ENCODE measurements at regions not wholly inside any gene's neighbourhood (a gene's known extent, or its start where the extent isn't known, plus 50 kb on each side); places are given as distances from the start of the nearest gene placed in this dataset.
"Not testable (repeated sequence)": the region's sequence is repeated elsewhere in the genome, so short reads cannot be mapped to it uniquely, and the experiment has no call there.

DNA sequence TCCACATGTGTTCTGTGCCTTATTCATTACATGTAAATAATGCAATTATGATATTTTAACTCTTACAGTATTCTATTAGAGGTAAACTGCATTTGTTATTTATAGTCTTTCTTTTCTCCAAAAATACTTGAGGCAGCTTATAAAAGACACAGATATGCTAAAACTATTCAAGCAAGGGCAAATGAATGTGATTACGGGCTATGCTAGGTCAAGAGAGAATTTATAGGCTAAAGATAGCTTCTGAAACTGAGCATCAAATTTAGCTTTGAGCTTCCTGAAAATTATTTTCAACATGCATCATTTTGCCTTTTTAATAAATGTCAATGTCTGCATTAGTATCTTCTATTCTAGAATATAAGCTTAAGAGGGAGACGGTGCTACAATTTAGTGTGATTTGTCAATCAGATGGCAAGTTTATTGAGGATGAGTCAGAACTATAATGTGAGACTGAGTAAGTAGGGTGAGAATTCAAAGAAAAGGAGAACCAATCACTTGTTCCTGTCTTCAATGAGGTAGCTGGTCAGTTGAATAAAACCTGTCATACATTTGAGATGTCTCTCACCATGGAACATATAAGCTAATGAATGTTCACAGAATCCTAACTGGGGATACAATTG, 669.4 kb upstream of the CITED2 start:
- DNase-seq: no peak

DNA sequence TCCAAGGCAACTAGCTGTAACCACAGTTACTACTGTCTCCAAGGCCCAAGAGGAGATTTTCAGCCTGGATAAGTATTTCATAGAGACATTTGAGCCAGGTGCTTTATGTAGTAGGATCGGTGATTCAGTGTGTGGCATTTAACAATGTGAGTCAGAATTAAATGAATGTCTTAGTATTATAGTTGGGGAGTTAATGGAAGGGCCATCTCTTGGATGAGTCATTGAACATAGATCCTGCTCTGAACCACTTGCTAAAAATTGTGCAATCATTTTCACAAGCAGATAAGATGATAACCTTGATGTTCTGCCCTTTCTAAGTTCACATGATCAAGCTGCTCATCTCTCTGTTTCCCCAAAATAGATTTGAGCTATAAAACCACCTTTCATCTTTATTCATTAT, 668.9 kb upstream of the CITED2 start:
- DNase-seq: no peak

DNA sequence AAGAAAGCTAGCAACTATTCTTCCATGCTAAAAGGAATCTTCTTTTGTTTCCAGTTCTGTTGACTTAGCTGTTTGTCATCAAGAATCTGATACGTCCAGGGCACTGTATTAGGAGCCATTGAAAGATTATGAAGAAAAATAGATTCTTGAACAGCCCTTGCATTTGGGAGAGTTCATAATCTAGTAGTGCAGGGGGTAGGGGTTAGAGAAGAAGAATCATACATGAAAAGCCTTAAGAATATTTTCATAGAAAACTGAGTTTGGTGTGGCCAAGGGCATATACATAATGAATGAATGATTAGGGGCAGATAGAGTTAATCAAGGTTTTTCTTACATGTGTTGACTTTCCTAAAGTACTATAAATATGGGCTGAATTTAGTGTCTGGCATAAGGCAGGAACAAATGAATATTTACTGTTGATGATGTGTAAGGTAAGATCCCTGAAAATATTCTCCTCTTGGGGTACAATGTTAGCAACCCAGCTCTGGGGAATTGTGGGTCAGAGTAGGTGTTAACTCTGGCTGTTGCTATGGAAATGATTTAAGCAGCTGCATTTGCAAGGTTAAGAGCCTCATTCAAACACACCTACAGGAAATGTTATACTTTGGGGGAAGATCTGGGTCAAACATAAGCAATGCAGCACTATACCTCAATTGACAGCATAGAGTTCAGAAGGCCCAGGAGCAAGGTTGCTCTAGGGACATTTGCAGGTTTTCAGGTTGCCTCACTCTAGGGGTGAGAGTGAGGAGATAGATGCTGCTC, 667.3 kb upstream of the CITED2 start:
- no peak for DNase-seq

DNA sequence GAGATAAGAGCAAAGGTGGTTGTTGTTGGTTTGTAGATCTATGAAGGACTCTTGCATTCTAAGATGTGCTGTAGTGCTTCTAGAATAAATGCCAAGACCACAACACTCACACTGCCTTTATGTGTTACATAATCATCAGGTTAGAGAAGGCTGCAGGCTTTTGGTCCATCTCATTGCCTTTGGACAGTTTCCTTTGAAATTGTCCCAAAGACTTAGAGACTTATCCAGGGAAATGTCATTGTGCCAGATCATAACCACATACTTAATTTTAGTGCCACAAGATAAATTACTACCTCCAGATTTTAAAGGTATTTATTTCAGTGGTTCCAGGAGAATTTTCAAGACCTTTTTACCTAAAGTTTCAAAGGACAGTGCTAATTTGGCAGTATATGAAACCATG, 666.6 kb upstream of the CITED2 start:
- no peak for DNase-seq

DNA sequence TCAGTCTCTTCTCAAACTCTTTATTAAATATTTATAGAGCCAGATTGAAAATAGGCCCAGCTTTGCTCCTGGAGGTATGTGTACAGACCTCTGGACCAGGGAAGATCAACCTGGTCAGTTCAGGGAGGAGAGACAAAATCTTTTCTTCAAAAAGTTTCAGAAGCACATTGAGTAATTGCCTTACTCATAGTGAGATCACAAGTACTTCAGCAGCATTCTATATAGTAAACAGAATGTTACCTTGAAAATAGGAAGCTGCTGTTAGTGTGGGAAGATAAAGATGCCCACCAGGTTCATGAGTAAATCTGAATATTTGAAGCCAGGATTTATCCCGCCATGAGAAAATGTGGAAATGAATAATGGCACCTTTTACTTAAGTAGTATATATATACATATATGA, 665.9 kb upstream of the CITED2 start:
- no peak for DNase-seq

DNA sequence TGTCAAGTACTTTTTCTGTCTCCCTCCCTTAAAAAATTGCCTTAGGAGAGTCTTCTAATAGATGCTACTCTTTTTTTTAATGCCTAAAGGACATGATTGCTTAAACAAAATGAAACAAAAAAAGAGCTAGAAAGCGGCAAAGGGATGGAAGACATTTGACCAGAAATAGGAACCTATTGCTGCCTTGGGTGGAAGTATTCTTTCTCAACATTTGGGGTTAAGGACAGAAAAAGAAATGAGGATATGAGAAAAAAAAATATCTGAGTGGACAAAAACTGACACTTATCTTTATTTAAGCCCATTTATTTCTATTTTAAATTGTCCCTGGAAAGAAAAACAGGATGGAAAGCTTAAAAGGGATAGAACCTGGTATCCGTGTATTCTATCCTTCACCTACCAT, 664.9 kb upstream of the CITED2 start:
- DNase-seq: no peak

DNA sequence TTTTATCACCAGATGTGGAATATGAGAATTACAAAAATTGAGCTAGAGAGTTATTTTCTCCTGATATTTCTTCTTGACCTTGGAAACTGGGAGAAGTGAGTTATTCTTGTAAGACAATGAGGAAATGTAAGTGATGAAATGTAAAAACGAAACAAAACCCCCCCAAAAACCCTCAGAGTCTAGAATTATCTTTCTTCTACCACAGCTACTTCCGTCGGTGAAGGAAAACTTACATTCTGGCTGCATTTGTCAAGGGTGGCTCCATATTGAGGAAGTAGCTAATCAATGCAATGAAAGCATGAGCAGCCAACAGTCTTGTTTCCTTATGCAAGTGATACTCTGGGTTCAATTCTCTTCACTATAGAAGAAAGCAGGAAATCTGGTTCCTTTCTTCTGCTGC, 661.7 kb upstream of the CITED2 start:
- DNase-seq: no peak

DNA sequence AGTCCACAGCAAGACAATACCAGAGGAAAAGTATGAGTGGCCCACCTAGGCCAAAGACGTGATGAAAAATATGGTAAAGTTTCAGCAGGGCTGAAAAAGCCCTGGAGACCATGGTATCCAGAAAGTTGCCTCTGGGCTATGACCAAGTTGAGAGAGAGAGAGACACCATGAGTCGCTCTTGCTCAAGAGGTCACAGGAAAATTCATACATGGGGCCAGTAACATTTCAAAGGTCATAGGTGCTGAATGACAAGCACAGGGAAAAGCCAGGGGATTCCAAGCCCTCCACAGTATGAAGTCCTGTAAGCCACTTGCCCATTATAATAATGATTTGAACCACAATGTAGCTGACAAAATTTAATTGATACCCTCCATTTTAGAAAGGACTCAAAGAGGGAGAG, 657.7 kb upstream of the CITED2 start:
- DNase-seq: no peak

DNA sequence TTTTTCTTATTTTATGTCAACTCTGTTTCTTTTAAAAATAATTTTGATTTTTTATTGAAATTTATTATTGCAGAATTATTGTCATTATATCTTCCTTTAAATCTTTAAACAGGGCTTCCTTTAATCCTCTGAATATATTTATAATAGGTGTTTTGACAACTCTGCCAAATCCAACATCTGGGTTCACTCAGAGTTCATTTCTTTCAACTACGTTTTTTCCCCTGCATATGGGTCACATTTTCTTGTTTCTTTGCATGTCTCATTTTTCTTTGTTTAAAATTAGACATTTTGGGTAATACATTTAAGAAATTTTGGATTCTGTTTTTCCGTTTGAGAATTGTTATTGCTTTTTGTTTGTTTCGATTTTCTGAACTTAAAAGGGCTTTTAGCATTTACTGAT, 655.1 kb upstream of the CITED2 start:
- no peak for DNase-seq

DNA sequence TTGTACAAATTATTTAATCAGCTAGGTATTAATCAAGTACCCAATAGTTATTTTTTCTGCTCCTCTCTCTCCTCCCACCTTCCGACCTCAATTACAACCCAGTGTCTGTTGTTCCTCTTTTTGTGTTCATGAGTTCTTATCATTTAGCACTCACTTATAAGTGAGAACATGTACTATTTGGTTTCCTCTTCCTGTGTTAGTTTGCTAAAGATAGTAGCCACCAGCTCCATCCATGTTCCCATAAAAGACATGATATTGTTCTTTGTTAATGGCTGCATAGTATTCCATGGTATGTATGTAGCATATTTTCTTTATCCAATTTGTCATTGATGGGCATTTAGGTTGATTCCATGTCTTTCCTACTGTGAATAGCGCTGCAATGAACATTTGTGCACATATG, 652.8 kb upstream of the CITED2 start:
- no peak for DNase-seq

DNA sequence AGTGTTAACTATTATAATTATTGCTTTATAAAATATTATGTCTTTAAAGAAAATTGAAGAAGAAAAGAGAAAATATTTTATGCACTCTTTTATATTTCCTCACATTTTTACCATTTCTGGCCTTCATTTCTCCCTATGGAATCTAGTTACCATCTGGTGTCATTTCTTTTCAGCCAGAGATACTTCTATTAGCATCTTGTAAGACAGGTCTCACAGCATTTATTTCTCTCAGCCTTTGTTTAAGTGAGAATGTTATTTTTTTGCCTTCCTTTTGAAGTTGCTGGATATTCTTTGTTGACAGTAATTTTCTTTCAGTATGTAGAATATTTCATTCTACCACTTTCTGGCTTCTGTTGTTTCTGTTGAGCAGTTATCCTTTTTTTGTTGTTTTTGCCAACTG, 652.1 kb upstream of the CITED2 start:
- no peak for DNase-seq

DNA sequence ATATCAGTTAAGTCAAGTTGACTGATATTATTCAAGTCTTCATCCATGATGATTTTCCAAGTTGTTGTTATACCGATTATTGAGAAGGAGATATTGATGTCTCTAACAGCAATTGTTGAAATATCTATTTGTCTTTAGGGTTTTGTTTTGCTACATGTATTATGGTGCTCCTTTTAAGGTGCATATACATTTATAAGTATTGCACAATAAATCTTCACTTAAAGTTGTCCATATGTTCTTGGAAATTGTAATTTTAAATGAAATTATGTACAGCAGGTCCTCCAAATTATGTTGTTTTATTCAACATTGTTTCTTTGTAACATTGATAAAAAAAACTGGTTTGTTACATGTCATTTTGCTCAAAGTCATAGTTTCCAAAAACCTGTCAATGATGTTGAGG, 650.7 kb upstream of the CITED2 start:
- no peak for DNase-seq

DNA sequence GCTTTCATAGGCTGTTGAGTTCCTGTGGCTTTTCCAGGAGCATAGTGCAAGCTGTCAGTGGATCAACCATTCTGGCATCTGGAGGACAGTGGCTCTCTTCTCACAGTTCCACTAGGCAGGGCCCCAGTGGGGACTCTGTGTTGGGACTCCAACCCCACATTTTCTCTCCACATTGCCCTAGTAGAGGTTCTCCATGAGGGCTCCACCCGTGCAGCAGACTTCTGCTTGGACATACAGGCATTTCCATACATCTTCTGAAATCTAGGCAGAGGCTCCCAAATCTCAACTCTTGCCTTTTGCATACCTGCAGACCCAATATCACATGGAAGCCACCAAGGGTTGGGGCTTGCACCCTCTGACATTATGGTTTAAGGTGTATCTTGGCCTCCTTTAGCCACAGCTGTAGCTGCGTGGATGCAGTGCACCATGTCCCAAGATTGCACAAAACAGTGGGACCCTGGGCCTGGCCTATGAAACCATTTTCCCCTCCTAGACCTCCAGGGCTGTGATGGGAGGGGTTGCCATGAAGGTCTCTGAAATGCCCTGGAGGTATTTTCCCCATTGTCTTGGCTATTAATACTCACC, 645.9 kb upstream of the CITED2 start:
- DNase-seq: no peak

DNA sequence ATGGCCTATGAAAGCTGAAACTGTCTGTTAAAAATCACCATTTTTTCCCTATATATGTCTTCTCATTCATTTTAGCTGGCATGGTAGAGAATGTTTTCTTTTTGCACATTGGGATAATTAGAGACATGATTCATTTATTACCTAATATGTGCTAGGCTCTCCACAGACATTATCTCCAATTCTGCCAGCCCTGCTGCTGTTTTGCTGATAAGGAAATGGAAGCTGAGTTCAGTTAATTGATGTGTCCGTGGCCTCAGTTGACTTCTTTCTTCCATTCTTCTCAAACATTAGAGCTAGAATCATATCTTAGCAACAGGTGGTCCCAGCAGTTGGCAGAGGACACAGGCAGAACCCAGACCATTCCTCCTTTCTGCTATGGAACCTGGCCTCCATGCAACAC, 644.1 kb upstream of the CITED2 start:
- no peak for DNase-seq

DNA sequence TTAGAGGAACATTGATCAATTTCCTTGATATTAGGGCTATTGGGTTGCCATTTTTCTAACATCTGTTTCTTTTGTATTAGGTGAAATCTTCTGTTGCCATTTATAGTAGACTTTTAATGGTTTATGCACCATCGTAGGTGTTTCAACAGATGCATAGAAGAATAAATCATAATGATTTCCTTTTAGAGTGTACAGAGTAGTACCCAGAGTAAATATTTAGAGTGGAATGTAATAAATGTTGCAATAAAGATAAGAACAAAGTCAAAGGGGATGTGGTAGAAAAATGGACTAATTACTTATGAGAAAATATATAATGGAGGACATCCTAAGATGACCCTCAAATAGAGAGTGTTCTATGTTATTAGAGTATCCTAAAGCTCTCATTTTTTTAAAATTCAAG, 643.0 kb upstream of the CITED2 start:
- DNase-seq: no peak

DNA sequence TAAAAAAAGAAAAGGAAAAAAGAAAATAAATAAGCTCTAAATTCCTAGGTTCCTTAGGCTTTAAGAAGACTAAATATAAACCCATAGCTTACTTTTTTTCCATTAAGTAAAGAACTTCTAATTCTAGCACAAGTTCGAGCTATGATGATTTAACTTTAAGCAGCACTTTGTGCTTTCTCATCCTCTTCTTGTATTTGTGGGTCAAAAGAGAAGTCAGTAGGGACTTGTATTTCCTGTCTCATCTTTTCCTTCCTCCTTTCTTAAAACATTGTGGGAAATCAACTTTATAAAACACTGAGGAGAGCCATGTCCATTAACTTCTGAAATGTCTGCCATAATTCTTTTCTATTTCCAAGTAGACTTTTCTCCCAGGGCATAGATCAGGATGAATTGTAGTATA, 637.7 kb upstream of the CITED2 start:
- DNase-seq: no peak

DNA sequence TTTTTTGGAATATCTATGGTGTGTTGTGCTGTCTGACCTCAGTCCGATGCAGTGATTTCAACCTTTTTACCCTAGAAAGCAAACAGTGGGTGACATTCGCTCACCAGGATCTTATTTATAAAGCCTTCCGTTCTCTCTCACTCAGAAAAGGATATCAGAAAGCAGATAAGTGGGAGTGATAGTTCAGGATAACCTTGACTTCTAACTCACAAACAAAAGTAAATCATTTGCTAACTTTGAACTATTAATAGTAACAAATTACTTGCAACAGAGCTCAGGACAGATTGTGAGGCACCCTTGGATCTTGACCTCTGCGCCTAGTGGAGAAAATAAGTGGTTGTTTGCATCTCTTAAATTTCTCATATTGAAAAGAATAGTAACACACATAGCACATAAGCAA, 637.1 kb upstream of the CITED2 start:
- no peak for DNase-seq

DNA sequence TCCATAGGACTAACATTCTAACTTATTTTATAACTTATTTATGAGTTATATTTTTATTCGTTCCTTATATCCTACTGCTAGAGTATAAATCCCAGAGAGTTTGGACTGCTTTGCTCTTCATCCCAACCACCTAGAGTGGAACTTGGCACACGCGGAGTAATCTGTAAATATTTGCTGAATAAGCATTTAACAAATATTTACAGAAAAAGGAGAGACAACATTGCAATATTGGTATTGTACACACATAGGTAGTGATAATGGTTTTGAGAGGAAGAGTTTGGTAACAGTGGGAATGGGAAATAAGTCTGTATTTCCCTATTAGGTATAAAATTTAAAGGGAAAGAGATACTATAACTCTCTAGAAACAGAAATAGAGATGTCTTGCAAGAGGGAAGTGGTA, 634.8 kb upstream of the CITED2 start:
- DNase-seq: no peak

DNA sequence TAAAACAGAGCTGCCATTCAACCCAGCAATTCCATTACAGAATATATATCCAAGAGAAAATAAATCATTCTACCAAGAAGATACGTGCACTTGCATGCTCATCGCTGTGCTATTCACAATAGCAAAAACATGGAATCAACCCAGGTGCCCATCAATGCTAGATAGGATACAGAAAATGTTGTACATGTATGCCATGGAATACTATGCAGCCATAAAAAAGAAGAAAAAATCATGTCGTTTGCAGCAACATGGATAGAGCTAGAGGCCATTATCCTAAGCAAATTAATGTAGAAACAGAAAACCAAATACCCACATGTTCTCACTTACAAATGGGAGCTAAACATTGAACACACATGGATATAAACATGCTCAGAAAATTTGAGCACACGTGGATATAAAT, 633.1 kb upstream of the CITED2 start:
- no peak for DNase-seq

DNA sequence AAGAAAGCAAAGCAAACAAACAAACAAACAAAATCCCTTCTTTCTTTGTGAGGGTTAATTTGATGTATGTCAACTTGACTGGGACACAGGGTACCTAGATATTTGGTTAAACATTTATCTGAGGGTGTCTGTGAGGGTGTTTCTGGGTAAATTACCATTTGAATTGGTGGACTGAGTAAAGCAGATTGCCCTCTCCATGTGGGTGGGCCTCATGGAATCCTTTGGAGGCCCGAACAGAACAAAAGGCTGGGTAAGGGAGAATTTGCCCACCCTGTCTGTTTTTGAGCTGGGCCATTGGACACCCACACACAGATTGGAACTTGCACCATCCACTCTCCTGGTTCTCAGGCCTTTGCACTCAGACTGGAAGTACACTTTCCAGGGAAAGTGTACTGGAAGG, 628.8 kb upstream of the CITED2 start:
- DNase-seq: no peak

DNA sequence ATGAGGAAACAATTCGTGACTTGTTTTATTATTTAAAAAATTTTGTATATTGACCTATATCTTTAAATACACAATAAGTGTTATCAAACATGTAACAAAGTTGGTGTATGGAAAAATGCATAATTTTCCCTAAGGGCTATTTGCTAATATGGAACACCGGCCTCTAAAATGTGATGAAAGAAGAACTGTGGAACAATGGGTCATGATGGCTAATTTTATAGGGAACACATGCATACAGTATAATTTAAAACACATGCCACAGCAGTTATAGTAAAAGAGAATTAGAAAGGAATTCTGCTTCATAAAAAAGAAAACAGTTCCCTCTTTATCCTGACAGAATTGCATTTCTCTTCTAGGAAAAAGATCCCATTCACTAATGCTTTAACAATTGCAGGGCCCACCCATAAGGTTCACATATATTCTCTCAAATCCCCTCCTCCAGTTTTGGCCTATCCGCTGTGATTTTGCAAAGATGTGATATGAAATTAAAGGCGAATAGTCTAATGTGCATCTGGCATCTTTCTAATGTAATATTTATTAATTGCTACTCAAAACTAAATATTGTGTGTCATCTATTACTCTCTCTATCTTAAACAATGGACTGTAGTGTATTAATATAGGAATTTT, 628.1 kb upstream of the CITED2 start:
- DNase-seq: no peak

DNA sequence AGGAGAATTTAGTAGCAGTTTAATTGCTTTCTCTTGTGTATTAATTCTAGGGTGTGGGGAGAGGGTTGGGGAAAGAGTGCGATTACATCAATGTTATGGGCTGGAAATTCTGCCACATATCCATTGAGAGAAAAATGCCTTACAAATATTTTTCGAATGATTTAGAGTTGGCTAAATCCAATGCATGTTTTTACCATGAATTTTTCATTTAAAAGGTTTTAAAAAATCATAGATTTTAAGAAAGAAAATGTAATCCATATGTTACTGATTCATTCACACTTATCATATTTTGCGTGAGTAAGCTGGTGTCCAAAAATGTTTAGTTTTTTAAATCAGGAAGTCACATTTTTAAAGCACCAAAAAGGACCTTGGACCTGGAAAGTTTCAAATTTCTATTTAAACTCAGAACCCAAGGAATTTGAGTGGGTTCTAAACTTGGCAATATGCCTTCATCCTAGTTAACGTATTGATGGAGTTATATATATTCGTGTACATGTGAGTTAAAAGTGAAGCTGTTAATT, 627.4 kb upstream of the CITED2 start:
- DNase-seq: no peak

DNA sequence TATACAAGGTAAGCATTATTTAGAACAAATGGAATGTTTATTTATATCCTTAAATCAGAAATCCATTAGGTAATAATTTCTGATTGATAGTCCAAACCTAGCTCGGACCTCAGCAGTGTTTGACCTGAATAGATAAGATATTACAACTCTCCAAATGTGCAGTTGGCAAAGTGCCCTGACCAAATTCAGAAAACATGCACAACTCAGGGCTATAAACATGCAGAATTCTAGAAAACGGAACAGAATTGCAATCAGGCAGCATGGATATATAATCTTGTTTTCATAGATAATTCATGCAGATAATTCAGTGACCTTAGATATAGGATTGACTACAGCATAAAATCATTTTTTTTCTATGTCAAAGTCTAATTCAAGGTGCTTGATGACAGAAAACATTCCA, 626.6 kb upstream of the CITED2 start:
- DNase-seq: no peak

DNA sequence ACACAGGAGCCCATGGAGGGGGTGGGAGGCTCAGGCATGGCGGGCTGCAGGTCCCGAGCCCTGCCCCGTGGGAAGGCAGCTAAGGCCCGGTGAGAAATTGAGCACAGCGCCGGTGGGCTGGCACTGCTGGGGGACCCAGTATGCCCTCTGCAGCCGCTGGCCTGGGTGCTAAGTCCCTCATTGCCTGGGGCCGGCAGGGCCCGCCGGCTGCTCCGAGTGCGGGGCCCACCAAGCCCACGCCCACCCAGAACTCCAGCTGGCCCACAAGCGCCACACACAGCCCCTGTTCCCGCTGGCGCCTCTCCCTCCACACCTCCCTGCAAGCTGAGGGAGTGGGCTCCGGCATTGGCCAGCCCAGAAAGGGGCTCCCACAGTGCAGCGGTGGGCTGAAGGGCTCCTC, 625.2 kb upstream of the CITED2 start:
- DNase-seq: not testable (repeated sequence)
